A673 (cell line): ENCODE measurements at regions not wholly inside any gene's neighbourhood (a gene's known extent, or its start where the extent isn't known, plus 50 kb on each side); places are given as distances from the start of the nearest gene placed in this dataset.

ENCODE experiments used
- CTCF ChIP-seq: fragments of 300-800, 200-600 bp; sonication (generic); conservative IDR thresholded peaks from 2 replicates; pipeline ENCODE4 v1.5.1; 2017; ENCODE audit warnings: low read depth, mild to moderate bottlenecking, antibody characterized with exemption, low read length, moderate library complexity, mixed read lengths
- EZH2 ChIP-seq: fragments of 200-600 bp; sonication (generic); IDR thresholded peaks from 2 replicates; pipeline ENCODE4 v1.6.1; 2017; ENCODE audit warnings: borderline replicate concordance, low read depth, mild to moderate bottlenecking, mixed read lengths, antibody characterized with exemption, low read length; ENCODE audit not compliant: poor library complexity, severe bottlenecking

DNA sequence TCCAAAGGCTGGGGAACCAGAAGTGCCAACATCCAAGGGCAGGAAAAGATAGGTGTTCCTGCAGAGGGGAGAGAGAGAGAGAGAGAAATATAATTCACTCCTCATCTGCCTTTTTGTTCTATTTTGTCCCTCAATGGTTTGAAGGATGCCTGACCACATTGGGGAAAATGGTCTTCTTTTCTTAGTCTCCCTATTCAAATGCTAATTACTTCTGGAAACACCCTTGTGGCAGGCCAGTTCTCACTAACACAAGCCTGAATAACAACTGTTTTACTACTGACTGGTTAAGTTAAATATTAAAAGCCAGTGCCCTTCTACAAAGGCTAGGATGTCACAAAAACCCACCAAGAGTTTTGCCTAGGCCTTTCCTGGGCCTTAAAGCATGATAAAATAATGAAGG lies 425.4 kb upstream of the HTR1E start:
- TF ChIP-seq CTCF = no peak
- no peak for TF ChIP-seq EZH2
